A549 (cell line): ENCODE measurements at regions not wholly inside any gene's neighbourhood (a gene's known extent, or its start where the extent isn't known, plus 50 kb on each side); places are given as distances from the start of the nearest gene placed in this dataset.

ENCODE experiments used
- ATAC-seq, 2 experiments: fragments of 200-7000 bp in 1 of 2; fragments of >200 bp in 1 of 2; cut with Nextera tagmentation in 1 of 2; cut with Tn5 transposase in 1 of 2; 3 replicates each; pipeline versions ENCODE4 v1.8.0 to v1.9.1; 2018 to 2020; ENCODE audit warnings: mild to moderate bottlenecking in 1 of 2, moderate library complexity in 1 of 2
- CTCF ChIA-PET: fragments of 300-600 bp; sonication (Branson Sonifier 250); formaldehyde crosslinking; extraction: SDS; loops from one replicate; lab custom pipeline; 2021; ENCODE audit warnings: antibody characterized with exemption, inconsistent platforms; lab: Yijun Ruan, JAX
- POLR2A ChIA-PET: fragments of 350-600 bp; formaldehyde crosslinking; extraction: SDS; loops from one replicate; lab custom pipeline; 2021; ENCODE audit warnings: antibody characterized with exemption, inconsistent platforms; lab: Yijun Ruan, JAX
- DNase-seq, 2 experiments: peaks; one replicate each; pipeline versions ENCODE4 v3.0.0 to v3.0.0-alpha.2; 2011 to 2016; ENCODE audit warnings: low read depth in 1 of 2, low spot score in 1 of 2
- FAIRE-seq: peaks from 2 replicates; lab custom pipeline; 2011; peaks lifted over from hg19 to GRCh38; lab: Jason Lieb, UNC
- H3K27ac ChIP-seq, 2 experiments: fragments of >200 bp; sonication (Bioruptor Twin); formaldehyde crosslinking; 3 replicates each; pipeline ENCODE4 v1.5.1; 2016 to 2017
- H3K4me1 ChIP-seq: fragments of >200 bp; sonication (Bioruptor Twin); formaldehyde crosslinking; 3 replicates; pipeline ENCODE4 v1.6.1; 2016
- H3K4me2 ChIP-seq: fragments of >200 bp; sonication (Bioruptor Twin); formaldehyde crosslinking; 3 replicates; pipeline ENCODE4 v1.6.1; 2016
- H3K4me3 ChIP-seq: fragments of >200 bp; sonication (Bioruptor Twin); formaldehyde crosslinking; 3 replicates; pipeline ENCODE4 v1.5.1; 2016
- H3K9me3 ChIP-seq: fragments of >200 bp; sonication (Bioruptor Twin); formaldehyde crosslinking; 3 replicates; pipeline ENCODE4 v1.6.1; 2016
- CBX2 ChIP-seq: fragments of 200-600 bp; sonication (generic); IDR thresholded peaks from 2 replicates; pipeline ENCODE4 v1.6.1; 2016; ENCODE audit warnings: low read depth, mild to moderate bottlenecking, borderline replicate concordance
- CHD4 ChIP-seq: fragments of 200-600 bp; sonication (generic); IDR thresholded peaks from 2 replicates; pipeline ENCODE4 v1.6.1; 2016; ENCODE audit warnings: antibody characterized with exemption, mild to moderate bottlenecking, borderline replicate concordance
- EP300 ChIP-seq, 2 experiments: fragments of >200 bp; sonication (Bioruptor Twin); formaldehyde crosslinking; IDR thresholded peaks; 2 replicates in 1 of 2; 3 replicates in 1 of 2; pipeline ENCODE4 v1.6.1; 2016 to 2017
- JUN ChIP-seq, 2 experiments: fragments of >200 bp; sonication (Bioruptor Twin); formaldehyde crosslinking; IDR thresholded peaks; 2 replicates in 1 of 2; 3 replicates in 1 of 2; pipeline ENCODE4 v1.6.1; 2016 to 2017
- KDM5A ChIP-seq: fragments of 200-600 bp; sonication (generic); IDR thresholded peaks from 2 replicates; pipeline ENCODE4 v1.6.1; 2016; ENCODE audit warnings: antibody characterized with exemption, mild to moderate bottlenecking
- MYC ChIP-seq: IDR thresholded peaks from 2 replicates; pipeline ENCODE4 v1.6.1; 2012; ENCODE audit warnings: mild to moderate bottlenecking, inconsistent platforms, low read length, improper control_type of control experiment, borderline replicate concordance
- NPAS2 ChIP-seq: fragments of 250-450 bp; sonication (Bioruptor Pico); IDR thresholded peaks from 2 replicates; pipeline ENCODE4 v1.8.0; 2022; ENCODE audit warnings: mild to moderate bottlenecking, moderate library complexity, borderline replicate concordance
- NR3C1 ChIP-seq: fragments of >200 bp; sonication (Bioruptor Twin); formaldehyde crosslinking; IDR thresholded peaks from 3 replicates; pipeline ENCODE4 v1.6.1; 2017
- POLR2A ChIP-seq: IDR thresholded peaks from 2 replicates; pipeline ENCODE4 v1.6.1; 2012; ENCODE audit warnings: mild to moderate bottlenecking, low read length
- RAD21 ChIP-seq, 2 experiments: fragments of >200 bp in 1 of 2; sonication (Bioruptor Twin) in 1 of 2; formaldehyde crosslinking in 1 of 2; IDR thresholded peaks in 1 of 2; conservative IDR thresholded peaks in 1 of 2; 2 replicates in 1 of 2; 3 replicates in 1 of 2; pipeline ENCODE4 v1.6.1; 2012 to 2018; ENCODE audit warnings: inconsistent platforms in 1 of 2
- SMC3 ChIP-seq: fragments of >200 bp; sonication (Bioruptor Twin); formaldehyde crosslinking; IDR thresholded peaks from 3 replicates; pipeline ENCODE4 v1.6.1; 2018; ENCODE audit warnings: inconsistent platforms
- TFCP2L1 ChIP-seq: fragments of 250-450 bp; sonication (Bioruptor Pico); IDR thresholded peaks from 2 replicates; pipeline ENCODE4 v1.5.0; 2021; ENCODE audit warnings: mild to moderate bottlenecking
- ZSCAN20 ChIP-seq: fragments of 250-450 bp; sonication (Bioruptor Pico); IDR thresholded peaks from 2 replicates; pipeline ENCODE4 v1.8.0; 2022; ENCODE audit warnings: mild to moderate bottlenecking, moderate library complexity
- WGBS: methylation state at CpG from one replicate; pipeline ENCODE4 v1.1.6; 2017; ENCODE audit errors: missing lambda C conversion rate; 5-methylcytosine and 5-hydroxymethylcytosine counted together
- TF ChIP-seq, protein P1 (sequence below): fragments of >200 bp; sonication (Bioruptor Twin); formaldehyde crosslinking; IDR thresholded peaks from 3 replicates; pipeline ENCODE4 v1.5.1; 2016
- TF ChIP-seq, protein P2 (sequence below): fragments of 450-650 bp; IDR thresholded peaks from 2 replicates; pipeline ENCODE4 v1.6.1; 2014; ENCODE audit warnings: antibody characterized with exemption
- TF ChIP-seq, protein P3 (sequence below): fragments of 200-600 bp; sonication (generic); IDR thresholded peaks from 2 replicates; pipeline ENCODE4 v1.6.1; 2016; ENCODE audit warnings: antibody characterized with exemption, mild to moderate bottlenecking, moderate library complexity
- TF ChIP-seq, protein P4 (sequence below): IDR thresholded peaks from 2 replicates; pipeline ENCODE4 v1.6.1; 2012
- TF ChIP-seq, protein P5 (sequence below): fragments of 250-450 bp; sonication (Bioruptor Pico); IDR thresholded peaks from 2 replicates; pipeline ENCODE4 v1.5.0; 2020; ENCODE audit warnings: low read depth, mild to moderate bottlenecking, moderate library complexity
- TF ChIP-seq, protein P6 (sequence below): fragments of >200 bp; sonication (Bioruptor Twin); formaldehyde crosslinking; IDR thresholded peaks from 3 replicates; pipeline ENCODE4 v1.6.1; 2016

DNA sequence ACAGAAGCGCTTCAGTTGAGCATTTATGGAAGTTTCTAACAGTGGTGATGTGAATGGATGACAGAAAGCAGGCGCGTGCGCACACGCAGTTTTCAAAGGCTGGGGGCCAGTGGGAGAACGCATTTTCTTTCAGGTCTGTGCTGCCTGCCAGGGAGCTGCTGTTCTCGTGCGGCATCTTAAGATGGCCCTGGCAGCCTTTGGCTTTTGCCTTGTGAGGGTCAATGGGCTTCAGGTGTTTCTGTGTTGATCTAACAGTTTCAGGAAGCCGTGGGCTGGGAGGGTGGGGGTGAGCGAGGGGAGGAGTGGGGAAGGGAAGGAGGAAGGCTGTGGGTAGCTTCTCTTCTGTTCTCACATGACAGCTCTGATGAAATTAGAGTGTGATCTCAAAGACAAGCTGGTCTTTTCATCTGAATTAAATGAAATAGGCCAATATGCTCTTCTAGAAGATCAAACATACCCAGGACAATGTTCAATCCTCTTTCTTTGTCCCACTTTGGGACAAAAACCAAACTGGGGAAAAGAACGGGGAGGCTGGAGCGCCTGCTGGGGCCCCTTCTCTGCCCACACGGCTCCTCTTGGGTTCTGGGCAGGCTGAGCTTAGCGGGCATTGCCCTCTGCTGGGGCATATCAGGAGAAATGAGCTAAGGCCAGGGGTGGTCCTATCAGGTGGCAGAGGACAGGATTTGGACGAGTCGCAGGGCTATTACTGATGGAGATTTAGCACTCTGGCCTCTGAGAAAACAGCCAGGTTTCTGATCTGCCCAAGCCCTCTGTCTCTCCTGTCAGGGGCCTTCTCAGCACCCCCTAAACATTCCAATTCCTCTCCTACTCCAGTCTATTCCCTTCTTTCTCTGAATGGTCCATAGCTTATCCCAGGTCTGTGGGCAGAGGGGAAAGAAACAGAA is 126.2 kb upstream of the LGALSL start:
- ATAC-seq (peak; percentile 47 to 80; a peak in 5 of 6 replicates), DNase-seq (peak in 1 of 2 experiments; percentile 40), FAIRE-seq (no peak)
- 75% methylated on average over 16 of the region's 16 CpGs for WGBS
- CTCF ChIA-PET = interaction anchor here (0.7 to 13.2 kb wide), 28 partner anchors 10 to 561 kb away, joined by 3 to 533 read pairs (median 4); partner anchors contain the start of gene AFTPH
- no peak overlapping the region for H3K27ac ChIP-seq
- TF ChIP-seq JUN (IDR thresholded peaks at IDR 0.05) = no peak
- peak; percentile 70 for TF ChIP-seq SMC3
- peak; percentile 68 to 75 for TF ChIP-seq RAD21 (conservative IDR thresholded peaks at IDR 0.05 in 1 of 2, IDR thresholded peaks at IDR 0.05 in 1 of 2)
- TF ChIP-seq, protein P1, sequence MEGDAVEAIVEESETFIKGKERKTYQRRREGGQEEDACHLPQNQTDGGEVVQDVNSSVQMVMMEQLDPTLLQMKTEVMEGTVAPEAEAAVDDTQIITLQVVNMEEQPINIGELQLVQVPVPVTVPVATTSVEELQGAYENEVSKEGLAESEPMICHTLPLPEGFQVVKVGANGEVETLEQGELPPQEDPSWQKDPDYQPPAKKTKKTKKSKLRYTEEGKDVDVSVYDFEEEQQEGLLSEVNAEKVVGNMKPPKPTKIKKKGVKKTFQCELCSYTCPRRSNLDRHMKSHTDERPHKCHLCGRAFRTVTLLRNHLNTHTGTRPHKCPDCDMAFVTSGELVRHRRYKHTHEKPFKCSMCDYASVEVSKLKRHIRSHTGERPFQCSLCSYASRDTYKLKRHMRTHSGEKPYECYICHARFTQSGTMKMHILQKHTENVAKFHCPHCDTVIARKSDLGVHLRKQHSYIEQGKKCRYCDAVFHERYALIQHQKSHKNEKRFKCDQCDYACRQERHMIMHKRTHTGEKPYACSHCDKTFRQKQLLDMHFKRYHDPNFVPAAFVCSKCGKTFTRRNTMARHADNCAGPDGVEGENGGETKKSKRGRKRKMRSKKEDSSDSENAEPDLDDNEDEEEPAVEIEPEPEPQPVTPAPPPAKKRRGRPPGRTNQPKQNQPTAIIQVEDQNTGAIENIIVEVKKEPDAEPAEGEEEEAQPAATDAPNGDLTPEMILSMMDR = peak; percentile 38; the same call in 2 of the 3 replicates
- peaks cover 12% of the 10 kb centered on the region for H3K4me1 ChIP-seq
- POLR2A ChIA-PET = interaction anchor here (0.6 to 1.1 kb wide), 3 partner anchors 184 to 278 kb away, joined by 3 to 4 read pairs (median 4); partner anchors contain the start of gene AFTPH
- no peaks in the 10 kb centered on the region for H3K9me3 ChIP-seq
- H3K4me2 ChIP-seq = peak overlapping the region; percentile 19; the same call in 2 of the 3 replicates
- H3K4me3 ChIP-seq = no peak overlapping the region

DNA sequence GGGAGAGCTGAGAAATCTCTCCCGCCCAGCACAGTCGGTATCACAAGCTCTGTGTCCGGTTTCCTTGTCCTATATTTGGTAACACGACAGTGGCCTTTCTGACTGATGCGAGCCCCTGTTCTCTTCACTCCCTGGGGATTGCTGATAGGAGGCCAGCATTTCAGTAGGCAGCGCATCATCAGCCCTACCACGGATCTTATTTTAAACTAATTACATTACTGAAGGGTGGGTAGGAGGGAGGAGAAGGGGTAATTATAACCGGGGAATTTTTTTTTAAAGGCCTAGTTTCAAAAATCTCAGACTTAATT is 125.6 kb upstream of the LGALSL start:
- H3K4me1 ChIP-seq = peaks cover 12% of the 10 kb centered on the region
- no peak for FAIRE-seq
- CTCF ChIA-PET = interaction anchor here (0.7 to 13.2 kb wide), 26 partner anchors 13 to 560 kb away, joined by 3 to 533 read pairs (median 4); partner anchors contain the start of gene AFTPH
- H3K4me2 ChIP-seq = no peak overlapping the region
- WGBS = 70% methylated on average over 8 of the region's 8 CpGs
- H3K27ac ChIP-seq = no peak overlapping the region
- no peak overlapping the region for H3K4me3 ChIP-seq
- POLR2A ChIA-PET = interaction anchor here (0.9 kb wide), 1 partner anchor 279 kb away, joined by 4 read pairs; no protein-coding TSS in a partner anchor
- H3K9me3 ChIP-seq = no peaks in the 10 kb centered on the region
- DNase-seq = no peak
- no peak for TF ChIP-seq EP300 (IDR thresholded peaks at IDR 0.05)
- TF ChIP-seq ZSCAN20 = no peak
- no peak for TF ChIP-seq CBX2
- no peak for TF ChIP-seq NR3C1
- TF ChIP-seq, protein P2, sequence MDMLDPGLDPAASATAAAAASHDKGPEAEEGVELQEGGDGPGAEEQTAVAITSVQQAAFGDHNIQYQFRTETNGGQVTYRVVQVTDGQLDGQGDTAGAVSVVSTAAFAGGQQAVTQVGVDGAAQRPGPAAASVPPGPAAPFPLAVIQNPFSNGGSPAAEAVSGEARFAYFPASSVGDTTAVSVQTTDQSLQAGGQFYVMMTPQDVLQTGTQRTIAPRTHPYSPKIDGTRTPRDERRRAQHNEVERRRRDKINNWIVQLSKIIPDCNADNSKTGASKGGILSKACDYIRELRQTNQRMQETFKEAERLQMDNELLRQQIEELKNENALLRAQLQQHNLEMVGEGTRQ = no peak
- TF ChIP-seq NPAS2 (CRISPR knock-in tag) = no peak
- no peak for TF ChIP-seq RAD21 (conservative IDR thresholded peaks at IDR 0.05 in 1 of 2, IDR thresholded peaks at IDR 0.05 in 1 of 2)
- TF ChIP-seq JUN (IDR thresholded peaks at IDR 0.05) = no peak
- ATAC-seq = no peak

DNA sequence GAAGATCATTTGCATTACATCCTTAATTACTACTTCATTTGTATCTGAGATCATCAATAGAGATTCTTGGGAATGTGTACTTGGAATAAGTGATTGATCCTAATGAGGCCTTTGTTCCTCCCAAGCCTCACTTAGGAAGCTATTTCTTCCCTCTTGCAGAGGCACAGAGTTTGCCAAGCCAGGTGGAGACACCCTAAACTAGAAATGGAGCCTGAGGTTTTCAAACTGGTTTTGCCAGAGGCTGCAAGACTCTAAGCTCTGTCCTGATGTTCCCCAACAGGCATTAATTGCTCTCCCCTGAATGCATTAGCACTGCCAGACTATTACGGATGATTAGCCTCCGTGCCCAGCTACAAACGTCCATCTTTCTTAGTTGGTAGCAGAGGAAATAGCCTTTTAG is 125.2 kb upstream of the LGALSL start:
- no peak overlapping the region for H3K4me2 ChIP-seq
- CTCF ChIA-PET = interaction anchor here (0.7 to 13.2 kb wide), 26 partner anchors 13 to 587 kb away, joined by 3 to 533 read pairs (median 4); partner anchors contain the start of gene AFTPH
- no peak overlapping the region for H3K4me3 ChIP-seq
- FAIRE-seq (no peak), ATAC-seq (no peak), DNase-seq (no peak)
- H3K4me1 ChIP-seq = peaks cover 12% of the 10 kb centered on the region
- no peaks in the 10 kb centered on the region for H3K9me3 ChIP-seq
- WGBS = 62% methylated on average over 3 of the region's 3 CpGs
- no peak overlapping the region for H3K27ac ChIP-seq
- POLR2A ChIA-PET = no interaction called here
- TF ChIP-seq, protein P2 = no peak
- TF ChIP-seq TFCP2L1 (CRISPR knock-in tag) (no peak), MYC (no peak), CBX2 (no peak), JUN (IDR thresholded peaks at IDR 0.05) (no peak), POLR2A (no peak), KDM5A (no peak), NR3C1 (no peak), CHD4 (no peak)
- TF ChIP-seq, protein P3, sequence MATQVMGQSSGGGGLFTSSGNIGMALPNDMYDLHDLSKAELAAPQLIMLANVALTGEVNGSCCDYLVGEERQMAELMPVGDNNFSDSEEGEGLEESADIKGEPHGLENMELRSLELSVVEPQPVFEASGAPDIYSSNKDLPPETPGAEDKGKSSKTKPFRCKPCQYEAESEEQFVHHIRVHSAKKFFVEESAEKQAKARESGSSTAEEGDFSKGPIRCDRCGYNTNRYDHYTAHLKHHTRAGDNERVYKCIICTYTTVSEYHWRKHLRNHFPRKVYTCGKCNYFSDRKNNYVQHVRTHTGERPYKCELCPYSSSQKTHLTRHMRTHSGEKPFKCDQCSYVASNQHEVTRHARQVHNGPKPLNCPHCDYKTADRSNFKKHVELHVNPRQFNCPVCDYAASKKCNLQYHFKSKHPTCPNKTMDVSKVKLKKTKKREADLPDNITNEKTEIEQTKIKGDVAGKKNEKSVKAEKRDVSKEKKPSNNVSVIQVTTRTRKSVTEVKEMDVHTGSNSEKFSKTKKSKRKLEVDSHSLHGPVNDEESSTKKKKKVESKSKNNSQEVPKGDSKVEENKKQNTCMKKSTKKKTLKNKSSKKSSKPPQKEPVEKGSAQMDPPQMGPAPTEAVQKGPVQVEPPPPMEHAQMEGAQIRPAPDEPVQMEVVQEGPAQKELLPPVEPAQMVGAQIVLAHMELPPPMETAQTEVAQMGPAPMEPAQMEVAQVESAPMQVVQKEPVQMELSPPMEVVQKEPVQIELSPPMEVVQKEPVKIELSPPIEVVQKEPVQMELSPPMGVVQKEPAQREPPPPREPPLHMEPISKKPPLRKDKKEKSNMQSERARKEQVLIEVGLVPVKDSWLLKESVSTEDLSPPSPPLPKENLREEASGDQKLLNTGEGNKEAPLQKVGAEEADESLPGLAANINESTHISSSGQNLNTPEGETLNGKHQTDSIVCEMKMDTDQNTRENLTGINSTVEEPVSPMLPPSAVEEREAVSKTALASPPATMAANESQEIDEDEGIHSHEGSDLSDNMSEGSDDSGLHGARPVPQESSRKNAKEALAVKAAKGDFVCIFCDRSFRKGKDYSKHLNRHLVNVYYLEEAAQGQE = no peak
- TF ChIP-seq, protein P4, sequence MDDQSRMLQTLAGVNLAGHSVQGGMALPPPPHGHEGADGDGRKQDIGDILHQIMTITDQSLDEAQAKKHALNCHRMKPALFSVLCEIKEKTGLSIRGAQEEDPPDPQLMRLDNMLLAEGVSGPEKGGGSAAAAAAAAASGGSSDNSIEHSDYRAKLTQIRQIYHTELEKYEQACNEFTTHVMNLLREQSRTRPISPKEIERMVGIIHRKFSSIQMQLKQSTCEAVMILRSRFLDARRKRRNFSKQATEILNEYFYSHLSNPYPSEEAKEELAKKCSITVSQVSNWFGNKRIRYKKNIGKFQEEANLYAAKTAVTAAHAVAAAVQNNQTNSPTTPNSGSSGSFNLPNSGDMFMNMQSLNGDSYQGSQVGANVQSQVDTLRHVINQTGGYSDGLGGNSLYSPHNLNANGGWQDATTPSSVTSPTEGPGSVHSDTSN = no peak
- TF ChIP-seq, protein P5, sequence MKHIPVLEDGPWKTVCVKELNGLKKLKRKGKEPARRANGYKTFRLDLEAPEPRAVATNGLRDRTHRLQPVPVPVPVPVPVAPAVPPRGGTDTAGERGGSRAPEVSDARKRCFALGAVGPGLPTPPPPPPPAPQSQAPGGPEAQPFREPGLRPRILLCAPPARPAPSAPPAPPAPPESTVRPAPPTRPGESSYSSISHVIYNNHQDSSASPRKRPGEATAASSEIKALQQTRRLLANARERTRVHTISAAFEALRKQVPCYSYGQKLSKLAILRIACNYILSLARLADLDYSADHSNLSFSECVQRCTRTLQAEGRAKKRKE (CRISPR knock-in tag) = no peak
- TF ChIP-seq, protein P6, sequence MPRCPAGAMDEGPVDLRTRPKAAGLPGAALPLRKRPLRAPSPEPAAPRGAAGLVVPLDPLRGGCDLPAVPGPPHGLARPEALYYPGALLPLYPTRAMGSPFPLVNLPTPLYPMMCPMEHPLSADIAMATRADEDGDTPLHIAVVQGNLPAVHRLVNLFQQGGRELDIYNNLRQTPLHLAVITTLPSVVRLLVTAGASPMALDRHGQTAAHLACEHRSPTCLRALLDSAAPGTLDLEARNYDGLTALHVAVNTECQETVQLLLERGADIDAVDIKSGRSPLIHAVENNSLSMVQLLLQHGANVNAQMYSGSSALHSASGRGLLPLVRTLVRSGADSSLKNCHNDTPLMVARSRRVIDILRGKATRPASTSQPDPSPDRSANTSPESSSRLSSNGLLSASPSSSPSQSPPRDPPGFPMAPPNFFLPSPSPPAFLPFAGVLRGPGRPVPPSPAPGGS = no peak
